NCI-H146 (cell line): ENCODE measurements at regions not wholly inside any gene's neighbourhood (a gene's known extent, or its start where the extent isn't known, plus 50 kb on each side); places are given as distances from the start of the nearest gene placed in this dataset.

Experiments used
- DNase-seq: peaks from one replicate; lab custom pipeline; 2025; lab: John Stamatoyannopoulos, UW

GRCh38 chr6:43982084-43982625 lies 145.1 kb downstream of the MRPL14 start:
- no peak for DNase-seq

- no peak for DNase-seq
These were observed 145.8 kb downstream of the MRPL14 start for GRCh38 chr6:43981363-43981990.

- DNase-seq, result no peak
These were observed 147.1 kb downstream of the MRPL14 start for GRCh38 chr6:43980004-43980795.

DNA sequence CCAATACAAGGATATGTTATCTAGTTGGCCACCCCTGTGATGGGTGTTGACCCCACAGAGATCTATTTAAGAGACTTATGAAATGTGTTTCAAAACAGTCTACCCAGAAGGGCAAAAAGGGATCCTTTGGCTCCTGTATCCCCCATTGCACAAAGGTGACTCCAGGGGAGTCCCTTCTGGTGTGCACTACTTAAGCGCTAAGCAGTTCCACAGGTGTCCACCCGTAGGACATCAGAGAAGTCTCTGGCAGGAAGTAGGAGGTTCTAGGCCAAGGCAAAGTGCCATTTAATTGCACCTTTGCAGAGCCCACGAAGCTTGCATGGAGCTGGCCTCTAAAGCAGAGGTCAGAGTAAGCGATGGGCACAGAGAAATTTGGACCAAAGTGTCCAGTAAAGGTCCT lies 147.7 kb downstream of the MRPL14 start:
- DNase-seq, result no peak

DNA sequence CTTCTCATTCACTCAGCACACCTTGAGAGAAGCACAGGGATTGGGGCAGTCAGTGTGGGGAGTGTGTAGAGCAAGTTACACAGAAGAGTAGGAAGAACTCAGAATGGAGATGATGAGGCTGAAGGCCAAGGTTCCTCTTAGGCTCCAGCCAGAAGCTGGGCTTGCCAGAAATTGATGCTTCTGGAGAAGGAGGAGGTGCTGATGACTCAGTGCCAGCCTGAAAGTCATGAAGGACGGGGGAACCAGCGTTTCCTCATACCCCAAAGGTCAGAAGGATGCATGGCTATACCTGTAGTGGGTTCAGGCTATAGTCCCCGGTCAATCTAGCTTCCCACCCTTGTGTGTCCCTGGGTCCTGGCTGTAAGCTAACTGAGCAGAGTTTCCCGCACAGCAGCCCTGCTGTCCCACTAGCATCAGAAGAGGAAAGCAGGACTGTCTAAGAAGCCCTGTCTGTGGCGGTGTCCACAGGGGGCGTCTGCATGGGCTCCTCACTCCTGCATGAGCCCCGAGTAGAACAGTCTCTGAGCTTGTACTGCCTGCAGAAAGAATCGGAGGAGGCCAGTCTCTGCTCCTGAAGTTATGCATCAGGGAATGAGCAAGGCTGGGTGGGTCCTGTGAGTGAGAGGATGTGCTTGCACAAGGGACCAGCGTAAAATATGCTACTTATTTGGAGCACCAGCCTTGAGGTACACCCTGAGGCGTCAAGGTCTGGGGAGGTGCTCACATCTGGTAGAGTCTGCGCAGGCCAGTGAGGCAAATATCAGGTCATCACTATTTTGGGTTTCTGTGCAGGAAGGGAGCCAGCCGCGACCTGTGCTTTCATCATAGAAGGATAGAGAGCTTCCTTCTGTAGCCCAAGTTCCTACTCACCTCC lies 148.5 kb downstream of the MRPL14 start:
- DNase-seq, result no peak

GRCh38 chr6:43977404-43978111 lies 149.7 kb downstream of the MRPL14 start:
- DNase-seq, result no peak

GRCh38 chr6:43976706-43977403 lies 150.4 kb downstream of the MRPL14 start:
- DNase-seq, result no peak

DNA sequence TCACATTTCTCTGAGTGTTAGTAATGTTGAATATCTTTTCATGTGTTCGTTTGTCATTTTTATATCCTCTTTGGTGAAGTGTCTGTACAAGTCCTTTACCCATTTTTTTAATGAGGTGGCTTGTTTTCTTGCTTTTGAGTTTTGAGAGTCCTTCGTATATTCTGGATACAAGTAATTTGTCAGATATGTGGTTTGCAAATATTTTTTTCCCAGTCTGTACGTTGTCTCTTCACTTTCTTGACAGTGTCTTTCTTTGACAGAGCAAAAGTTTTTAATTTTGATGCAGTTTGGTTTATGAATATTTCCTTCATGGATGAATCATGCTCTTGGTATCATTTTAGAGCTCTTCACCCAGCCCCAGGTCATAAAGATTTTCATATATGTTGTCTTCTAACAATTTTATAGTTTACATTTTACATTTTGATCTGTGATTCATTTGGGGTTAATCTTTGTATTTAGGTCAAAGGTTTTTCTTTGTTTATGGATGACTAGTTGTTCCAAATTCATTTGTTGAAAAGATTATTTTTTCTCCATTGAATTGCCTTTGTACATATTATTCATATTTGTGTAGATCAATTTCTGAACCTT lies 152.5 kb downstream of the MRPL14 start:
- DNase-seq, result no peak

DNA sequence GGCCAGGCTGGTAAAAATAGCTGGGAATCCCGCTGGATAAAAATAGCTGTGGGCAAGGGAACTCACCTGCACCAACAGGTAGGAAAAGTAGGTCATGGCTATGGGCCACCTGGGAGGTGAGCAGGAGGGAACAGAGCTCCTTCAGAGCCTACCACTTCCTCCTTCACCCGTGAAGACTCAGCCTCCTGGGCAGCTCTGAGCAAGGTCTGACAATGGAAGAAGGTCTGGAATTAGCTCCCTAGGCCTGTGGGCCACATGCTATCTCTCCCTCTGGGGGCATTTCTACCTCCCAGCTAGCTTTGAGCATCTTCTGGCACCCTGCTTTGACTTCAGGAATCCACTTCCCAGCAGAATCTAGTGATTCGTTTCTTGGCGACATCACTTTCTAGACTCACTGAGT lies 153.9 kb downstream of the MRPL14 start:
- no peak for DNase-seq

DNA sequence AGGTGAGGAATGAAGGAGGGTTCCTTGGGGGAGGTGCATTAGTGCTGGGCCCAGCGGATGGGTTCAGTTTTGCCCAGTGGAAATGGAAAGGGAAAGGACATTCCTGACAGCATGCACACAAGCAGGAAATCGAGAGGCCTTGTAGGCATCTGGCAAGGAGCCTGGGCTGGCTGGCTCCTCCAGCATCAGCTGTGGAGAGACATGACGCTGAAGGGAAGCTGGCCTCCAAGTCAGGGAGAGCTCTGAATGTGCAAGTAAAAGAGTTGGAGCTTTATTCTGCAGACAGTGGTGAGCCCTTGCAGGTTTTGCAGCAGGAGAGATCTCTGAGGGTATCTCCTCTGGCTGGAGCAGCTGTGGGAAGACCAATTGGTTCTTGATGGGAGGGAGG lies 154.3 kb downstream of the MRPL14 start:
- DNase-seq, result no peak

GRCh38 chr6:43972179-43972912 lies 154.9 kb downstream of the MRPL14 start:
- DNase-seq, result no peak

- DNase-seq, result no peak
These were observed 155.5 kb downstream of the MRPL14 start for GRCh38 chr6:43971776-43972126.

DNA sequence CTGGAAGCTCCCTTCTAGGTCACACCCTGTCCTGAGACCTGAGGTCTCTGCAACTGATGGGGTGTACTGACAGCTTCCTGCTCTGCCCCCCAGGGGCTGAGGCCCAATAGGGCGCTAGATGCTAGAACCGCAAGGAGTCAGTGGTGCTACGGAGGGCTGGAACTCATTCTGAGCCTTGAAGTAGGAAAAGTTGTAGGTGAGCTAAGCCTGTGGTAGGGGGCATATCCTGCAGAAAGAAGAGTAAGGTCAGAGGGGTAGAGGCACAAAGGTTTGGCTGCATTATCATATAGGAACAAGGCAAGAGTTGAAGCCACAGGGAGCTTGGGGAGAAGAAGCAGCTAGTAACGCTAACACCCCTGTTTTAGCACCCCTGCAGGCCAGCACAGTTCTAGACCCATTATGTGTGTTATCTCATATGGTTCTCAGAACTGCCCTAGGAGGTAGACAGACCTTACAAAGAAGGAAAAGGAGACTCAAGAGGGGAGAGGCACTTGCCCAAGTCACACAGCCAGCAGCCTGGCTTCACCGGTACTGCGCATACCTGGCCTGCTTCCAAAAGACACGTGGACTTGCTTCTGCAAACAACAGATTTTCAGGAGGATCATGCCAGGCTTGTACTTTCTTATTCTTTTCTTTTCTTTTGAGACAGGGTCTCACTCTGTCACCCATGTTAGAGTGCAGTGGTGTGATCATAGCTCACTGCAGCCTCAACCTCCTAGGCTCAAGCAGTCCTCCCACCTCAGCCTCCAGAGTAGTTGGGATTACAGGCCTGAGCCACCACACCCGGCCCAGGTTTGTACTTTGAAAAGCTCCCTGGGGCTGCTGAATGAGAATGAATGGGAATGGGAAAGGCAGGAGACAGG lies 156.1 kb downstream of the MRPL14 start:
- DNase-seq, result no peak

GRCh38 chr6:43970068-43970912 lies 157.0 kb downstream of the MRPL14 start:
- DNase-seq, result no peak

GRCh38 chr6:43969158-43969981 lies 157.9 kb downstream of the MRPL14 start:
- DNase-seq, result no peak

DNA sequence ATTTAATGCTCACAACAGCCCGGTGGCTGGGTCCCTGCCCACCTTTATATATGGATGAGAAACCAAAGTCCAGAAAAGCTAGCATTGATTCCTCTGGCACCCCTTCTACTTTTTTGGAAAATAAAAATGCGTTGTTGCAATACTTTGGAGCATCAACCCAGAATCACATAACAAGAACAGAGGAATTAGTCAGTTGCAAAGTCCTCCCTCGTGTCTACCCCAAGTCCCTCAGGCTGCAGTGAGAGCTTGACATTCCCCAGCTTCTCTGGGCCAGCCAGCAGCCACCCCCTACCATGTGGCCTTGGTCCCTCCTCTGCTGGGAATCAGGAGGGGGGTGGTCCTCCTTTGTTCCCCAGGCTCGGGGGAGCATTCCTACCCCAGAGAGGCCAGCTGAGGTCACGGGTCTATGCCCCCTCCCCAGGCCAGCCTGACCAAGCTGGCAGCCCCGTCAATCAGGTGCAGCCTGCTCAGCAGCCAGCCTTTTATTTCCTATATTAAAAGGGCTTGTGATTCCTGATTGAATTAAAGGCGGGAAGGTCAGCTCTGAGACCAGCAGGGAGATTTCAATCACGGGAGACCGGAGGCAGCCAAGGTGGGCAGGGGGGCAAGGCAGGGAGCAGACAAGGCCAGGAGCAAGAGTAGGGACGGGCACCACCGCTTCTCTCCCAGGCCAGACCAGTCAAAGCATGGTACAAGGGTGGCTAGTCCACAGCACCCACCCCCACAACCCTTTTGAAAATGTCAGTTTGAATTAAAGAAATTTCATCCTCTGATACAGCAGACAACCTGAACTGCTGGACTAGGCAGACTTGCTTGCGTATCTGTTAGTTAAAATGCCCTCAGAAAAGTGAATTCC lies 158.9 kb downstream of the MRPL14 start:
- DNase-seq, result no peak

- DNase-seq, result no peak
These were observed 159.5 kb downstream of the MRPL14 start for GRCh38 chr6:43967719-43968091.
